ENCODE measurements at regions not wholly inside any gene's neighbourhood (a gene's known extent, or its start where the extent isn't known, plus 50 kb on each side); places are given as distances from the start of the nearest gene placed in this dataset.

DNA sequence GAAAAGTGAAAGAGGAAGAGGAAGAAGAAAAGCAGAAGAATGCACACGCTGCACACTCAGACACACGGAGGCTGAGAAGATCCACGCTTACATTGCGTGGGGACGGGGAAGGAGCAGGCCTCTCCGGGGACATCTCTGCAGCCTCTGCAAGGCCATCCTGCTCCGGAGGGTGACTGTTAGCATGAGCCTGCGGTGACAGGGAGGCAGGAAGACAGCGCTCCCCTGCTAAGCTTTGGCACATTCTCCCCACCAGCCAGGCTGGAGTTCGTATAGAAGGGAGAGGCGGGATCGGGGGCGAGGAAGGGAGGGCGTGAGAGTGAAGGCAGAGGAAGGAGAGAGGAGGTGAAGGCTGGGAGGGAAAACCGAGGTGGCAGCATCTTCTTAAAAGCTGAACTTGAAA, 366.0 kb upstream of the SHH start:
- no peak for DNase-seq (ENCODE audit: low spot score)

DNA sequence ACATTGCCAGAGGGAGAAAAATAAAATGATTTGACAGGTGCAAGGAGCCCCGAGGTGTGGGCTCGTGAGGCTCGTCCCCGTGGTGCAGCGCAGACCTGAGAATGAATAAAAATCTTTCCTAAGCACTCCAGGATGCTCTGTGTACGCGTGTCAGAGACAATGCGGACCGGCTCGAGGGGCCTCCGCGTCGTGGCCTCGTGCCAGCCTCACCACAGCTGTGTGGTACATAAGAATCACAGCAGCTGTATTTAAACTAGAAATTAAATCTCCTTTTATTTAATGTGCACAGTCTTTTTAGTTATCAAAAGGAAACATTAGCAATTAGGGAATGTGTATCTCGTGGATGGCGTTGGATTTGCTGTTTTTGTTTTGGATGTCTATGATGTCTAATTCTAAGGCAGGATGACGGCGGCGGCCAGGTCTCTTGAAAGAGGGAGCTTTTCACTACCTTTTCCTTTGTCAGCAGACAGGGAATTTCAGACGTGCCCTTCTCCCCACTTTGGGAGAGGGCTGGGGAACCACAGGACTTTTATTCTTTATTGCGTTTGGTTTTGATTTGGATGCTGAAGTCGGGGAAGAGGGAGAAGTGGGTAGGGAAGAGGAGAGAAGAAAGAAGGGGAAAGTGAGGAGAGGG, 365.3 kb upstream of the SHH start:
- no peak for DNase-seq (ENCODE audit: low spot score)

DNA sequence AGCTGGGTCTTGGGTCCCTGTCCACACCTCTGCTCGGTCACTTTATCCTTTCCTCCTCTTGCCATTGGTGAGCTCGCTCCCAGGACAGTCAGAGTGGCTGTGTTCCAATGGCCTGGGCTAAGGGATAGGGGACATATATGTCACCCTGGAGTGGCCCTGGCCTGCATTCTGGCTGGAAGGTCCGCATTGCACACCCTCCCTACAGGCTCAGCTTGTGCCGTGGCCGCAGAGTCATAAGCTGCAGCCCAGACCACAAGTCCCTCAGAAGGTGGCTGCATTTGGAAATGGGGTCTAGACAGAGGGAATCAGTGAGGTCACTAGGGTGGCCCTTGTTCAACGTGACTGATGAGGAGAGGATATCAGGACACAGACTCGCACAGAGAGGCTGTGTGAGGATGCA, 363.8 kb upstream of the SHH start:
- DNase-seq (ENCODE audit: low spot score) = no peak

DNA sequence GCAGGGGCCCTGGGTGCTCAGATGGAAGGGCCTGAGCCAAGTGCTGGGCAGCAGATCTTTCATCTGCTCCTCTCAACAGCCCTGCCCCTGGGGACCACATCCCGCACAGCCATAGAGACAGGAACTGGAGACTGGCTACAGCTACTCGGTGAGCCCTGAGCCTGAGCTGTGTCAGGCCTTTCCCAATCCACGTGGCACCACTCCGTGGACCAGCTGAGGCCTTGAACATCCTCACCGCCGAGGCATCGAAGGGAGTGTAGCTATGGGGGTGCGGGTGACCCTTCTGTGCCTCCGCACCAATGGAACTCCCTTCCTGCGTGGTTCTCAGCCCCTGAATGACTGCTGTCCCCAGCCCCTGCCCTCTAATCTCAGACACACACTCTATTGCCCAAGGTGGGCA, 362.7 kb upstream of the SHH start:
- no peak for DNase-seq (ENCODE audit: low spot score)

DNA sequence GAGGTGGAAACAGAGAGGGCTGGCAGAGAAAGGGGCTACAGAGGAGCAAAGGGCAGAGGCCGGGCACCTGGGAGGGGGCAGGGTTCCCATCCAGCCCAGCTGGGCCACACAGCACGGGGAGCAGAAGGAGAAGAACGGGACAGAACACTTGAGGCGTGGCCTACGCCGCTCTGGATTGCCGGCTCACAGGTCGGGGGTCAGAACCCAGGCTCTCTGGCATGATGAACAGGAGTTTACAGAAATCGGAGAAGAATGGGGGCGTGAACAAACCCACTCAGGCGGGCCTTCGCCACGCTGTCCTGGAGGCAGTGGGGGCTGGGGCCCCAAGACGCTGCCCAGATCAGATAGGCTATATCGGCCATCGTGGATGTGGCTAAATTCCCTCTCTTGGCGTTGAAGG, 362.2 kb upstream of the SHH start:
- no peak for DNase-seq (ENCODE audit: low spot score)

DNA sequence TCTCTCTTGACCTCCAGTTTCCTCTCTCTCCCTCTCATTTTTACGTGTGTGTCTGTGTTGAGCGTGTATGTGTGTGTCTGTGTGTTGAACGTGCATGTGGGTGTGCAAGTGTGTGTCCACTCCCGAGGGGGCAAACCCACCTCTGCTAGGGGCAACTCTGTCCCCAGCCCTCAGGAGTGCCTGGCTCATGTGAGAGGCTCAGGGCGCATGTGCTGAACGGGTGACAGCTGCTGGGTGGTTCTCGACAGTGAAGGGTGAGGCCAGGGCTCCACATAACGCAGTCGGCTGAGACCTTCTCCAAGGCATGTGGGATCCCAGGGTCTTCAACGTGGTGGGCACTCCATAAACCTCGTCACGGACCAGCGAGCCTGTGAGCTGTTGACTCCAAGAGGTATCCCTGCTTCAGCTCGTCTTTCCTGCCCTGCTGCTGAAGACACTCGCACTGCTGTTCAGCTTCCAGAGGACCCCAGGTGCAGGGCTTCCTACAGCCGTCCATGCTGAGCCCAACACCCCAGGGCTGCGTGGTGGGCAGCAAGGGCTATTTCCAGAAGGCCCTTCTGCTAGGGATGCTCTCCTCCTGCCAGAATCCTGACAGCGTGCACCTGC, 361.6 kb upstream of the SHH start:
- DNase-seq (ENCODE audit: low spot score) = no peak

DNA sequence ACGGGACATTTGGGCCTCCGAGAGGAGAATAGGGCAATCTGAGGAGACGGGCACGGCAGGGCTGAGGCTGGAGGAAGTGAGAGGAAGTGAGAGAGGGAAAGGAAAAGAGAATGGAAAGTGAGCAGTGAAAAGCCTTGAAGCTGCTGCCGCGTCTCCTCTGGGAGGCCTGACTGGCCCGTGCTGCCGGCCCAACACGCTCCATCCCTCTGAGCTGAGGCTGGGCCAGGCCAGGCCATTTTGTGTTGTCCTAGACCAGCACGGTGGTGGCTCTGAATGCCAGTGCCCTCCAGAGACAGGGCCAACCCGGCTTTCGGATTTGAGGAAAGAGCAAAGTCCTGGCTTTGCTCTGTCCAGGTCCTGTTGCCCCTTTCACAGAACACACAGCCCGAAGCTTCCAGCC, 361.1 kb upstream of the SHH start:
- DNase-seq (ENCODE audit: low spot score) = no peak

DNA sequence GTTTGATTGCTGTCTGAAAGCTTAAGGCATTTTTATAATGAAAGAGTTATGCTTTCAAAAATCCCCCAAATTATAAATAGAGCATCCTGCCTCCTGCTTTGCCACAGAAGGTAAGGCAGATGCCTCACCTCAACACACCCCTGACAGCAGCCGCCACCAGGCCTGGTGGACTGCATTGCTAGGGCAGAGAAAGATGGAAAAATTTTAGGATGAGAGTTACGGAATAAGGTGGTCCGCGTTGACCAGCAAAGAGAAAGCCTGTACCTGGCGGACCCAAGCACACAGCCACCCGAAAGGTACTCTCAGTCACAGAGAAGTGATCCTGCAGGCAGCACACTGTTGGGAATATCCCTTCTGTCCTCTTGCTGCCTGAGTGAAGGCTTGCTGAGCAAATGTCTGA, 360.4 kb upstream of the SHH start:
- DNase-seq (ENCODE audit: low spot score) = no peak

DNA sequence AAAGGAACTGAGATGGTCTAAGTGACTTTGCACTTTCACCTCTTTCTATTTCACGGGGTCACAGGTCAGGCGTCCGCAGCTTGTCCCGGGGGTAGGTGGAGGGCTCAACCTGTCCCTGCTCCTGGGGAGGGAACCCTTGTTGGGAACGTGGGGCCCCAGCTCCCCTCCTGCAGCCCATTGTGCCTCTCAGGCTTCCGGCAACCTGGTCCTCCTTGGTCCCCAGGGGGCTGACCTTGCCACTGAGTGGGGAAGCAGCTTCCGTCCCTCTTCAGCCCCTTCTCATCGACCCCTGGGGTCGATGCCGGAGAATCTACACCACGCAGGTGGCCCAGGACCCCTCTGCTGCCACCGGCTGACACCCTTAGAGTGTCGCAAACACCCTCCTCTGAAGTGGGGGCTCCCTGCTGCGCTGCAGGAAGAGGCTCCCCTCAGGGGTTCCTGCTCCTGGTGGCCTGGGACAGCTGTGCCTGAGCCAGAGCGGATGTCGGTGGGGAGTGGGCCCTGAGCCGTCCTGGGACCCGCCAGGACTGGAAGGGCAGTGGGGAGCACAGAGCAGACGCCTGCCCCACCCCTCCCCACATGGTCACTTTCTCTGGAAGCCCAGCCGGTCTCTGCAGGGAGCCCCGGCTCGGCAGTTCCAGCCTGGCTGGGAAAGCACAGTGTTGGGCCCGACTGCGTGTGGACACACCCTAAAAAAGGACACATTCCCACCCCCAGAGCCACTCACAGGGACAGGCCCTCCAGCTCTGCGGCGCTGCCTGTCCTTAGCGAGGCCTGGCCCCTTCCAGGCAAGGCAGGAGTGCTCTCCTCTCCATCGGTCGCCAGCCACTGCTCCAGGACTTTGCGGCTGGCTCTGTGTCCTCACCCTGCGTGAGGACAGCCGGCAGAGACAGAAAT, 357.5 kb upstream of the SHH start:
- DNase-seq (ENCODE audit: low spot score) = no peak

DNA sequence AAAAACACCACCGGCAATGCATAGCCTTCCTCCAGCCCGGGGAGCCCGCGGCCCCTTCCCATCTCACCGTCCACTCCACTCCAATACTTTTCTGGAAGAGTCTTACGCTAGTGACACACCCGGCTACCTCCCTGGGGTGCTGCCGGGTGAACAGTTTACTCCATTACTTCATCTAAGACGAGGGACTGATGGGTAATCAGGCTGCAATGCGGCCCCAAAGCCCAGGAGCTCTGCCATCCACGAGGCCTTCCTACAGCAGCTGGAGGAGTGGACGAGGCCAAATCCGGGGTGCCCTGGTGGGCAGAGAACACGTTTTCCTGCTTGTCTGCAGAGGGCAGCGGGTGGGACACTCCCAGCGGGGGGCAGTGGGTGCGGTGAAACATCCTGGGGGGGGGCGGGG, 356.2 kb upstream of the SHH start:
- DNase-seq (ENCODE audit: low spot score) = no peak

DNA sequence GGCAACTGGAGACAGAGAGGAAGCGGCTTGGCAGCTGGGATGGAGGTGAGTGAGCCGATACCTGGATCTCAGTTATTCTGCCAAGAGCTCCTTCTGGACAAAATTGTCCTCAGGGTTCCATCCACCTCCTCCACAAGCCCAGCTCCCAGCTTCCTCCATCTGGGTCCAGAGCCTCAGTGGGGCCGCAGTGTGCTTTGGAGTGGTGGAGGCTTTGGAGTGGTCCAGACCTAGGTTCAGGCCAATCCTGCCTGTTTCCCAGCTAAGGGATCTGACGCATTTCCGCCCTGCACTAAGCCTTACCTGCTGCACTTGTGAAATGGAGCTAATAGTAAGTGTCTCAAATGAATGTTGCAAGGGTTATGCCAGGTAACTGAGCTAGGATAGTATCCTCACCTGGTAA, 355.7 kb upstream of the SHH start:
- DNase-seq (ENCODE audit: low spot score) = no peak

DNA sequence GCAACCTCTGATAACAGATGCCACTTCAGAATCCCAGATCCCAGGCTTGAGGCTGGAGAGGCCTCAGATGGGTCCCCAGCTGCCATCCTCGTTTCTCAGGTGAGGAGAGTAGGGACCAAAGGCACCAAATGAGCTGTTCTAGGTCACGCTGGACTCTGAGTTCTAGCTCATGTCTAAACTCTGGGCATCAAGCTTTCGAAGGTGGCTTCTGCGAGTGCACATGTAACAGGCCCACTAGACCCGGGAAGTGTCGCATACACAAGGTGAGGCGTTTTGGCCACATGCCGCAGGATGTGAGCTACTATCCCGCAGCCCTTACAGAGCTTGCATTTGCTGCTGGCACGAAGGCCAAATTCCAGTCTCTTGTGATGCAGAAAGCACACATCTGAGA, 355.1 kb upstream of the SHH start:
- no peak for DNase-seq (ENCODE audit: low spot score)

DNA sequence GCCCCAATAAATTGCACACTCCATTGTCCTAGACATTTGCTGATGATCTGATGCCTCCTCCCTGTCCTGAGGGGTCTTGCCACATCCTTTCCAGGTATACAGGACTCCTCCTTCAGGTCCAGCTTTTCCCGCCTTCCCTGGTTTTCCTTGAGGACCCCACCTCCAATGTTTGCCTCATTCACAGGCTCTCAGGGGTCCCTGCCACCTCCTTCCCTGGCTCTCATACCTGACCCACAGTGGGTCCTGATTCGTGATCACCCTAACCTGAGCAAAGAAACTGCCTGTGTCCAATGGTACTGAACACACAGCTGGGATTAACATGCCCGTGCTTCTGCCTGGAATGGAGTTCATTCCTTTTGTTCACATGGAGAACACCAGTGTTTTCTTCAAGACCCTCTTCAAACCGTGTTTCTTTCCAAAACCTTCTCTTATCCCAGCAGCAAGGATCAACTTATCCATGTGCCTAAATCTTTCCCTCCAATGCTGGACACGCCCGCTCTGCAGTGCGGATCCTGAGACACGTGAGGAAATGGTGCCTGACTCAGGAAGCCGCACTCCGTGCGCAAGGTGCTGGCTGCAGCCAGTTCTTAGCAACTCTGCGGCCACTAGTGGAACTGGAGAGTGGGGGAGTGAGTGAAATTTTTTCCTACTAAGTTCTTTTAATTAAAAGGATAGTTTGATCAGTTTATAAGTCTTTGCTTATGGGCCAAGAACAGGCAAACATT, 354.6 kb upstream of the SHH start:
- no peak for DNase-seq (ENCODE audit: low spot score)

DNA sequence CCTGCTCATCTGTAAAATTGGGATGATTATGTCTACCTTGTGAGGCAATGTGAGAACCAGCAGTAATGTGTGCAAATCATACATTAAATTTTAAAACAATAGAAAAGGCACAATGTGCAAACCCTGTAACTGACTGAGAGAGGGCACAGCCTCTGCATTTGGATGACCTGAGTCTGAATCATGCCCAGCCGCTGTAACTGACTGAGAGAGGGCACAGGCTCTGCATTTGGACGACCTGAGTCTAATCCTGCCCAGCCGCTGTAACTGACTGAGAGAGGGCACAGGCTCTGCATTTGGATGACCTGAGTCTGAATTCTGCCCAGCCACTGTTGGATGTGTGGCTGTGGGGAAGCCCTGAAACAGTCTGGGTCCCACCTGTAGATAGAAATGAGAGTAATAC, 351.5 kb upstream of the SHH start:
- no peak for DNase-seq (ENCODE audit: low spot score)

DNA sequence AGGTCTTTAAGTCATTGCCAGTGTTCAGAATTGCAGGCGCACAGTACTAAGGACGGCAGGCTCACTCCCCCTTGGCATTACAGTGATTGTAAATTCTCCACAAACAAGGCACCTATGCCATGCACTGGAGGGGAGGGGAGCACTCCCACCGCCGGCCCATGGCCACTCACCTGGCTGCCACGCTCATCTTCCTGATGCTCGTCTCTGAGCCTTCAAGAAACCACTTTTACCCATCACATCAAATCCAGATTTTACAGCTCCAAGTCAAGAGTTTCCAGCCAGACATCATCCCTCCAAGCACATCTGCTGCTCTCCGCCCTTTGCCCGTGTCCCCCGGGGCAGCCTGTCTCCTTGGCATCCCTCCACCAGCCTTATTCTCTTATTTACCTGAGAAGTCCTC, 350.2 kb upstream of the SHH start:
- no peak for DNase-seq (ENCODE audit: low spot score)

DNA sequence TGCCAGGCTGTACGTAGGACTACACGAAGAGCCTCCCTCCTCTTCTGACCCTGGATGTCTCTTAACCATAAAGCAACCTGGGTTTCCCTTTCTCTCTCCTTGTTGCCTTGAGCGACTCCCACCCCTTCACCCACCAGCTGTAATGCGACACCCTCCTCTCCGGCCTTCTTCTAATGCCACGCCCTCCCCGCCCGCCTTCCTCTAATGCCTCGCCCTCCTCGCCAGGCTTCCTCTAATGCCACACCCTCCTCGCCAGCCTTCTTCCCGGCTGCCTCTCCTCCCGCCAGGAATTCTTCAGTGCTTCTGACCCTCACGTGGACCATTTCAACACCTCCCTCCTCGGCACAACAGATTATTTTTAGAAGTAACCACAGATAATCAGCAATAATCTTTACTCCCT, 348.5 kb upstream of the SHH start:
- DNase-seq (ENCODE audit: low spot score) = no peak

DNA sequence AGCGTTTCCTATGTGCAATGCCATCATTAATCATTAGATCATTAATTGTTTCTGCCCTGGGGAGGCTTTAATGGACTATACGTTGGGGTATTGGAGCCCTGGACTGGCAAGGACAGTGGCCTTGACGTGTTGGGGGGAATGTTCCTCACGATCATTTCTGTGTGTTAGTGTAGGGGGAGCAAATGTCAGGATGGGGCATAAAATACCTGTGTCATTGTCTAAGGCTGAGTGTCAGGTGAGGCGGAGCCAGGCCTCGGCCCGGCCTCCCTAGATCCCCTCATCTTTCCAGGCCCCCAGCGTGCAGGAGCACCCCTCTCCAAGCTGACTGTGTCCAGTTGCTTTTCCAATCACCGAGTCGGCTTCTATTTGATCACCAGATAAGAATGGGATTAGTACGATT, 346.4 kb upstream of the SHH start:
- DNase-seq (ENCODE audit: low spot score) = no peak

DNA sequence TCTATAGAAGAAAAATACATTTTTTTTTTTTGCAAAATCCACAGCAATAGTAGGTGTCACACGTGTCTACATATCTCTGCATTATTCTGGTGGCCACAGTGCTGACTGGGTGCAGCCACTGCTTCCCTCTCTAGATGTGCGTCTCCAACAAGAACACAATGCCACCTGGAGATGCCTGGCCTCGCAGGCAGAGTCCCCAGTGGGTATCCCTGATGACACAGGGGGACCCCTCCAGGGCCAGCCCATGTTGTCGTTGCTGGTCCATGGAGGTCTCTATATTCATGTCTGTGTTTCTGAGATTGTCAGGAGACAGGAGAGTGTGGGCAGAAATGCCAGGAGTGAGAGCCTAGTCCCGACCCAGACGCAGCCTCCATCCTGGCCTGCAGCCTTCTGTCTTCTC, 345.9 kb upstream of the SHH start:
- no peak for DNase-seq (ENCODE audit: low spot score)

DNA sequence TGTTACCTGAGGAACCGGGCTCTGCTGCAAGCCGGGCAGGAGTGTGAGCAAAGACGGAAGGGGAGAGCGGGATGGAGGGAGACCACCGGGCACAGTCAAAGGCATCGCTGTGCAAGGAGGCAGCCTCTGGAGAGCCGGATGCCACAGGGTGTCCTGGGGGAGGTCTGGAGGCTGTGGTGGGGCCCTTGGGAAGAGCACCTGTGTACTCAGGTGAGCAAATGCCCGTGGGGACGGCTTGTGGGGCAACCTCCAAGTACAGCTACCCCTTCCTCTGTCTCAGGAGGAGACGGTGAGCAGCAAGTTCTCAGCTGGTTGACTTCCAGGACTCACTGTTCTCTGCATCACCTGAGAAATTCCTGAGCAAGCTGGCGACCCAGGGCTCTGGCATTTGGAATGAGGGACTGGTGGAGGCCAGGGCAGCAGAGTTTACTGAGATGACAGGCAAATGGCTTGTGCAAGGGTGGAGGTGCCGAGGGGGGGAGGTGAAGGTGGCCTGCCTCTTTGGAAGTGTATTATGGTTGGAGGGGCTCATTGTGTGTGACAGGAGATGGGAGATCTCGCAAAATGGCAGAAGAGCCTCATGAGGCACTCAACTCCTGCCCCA, 345.2 kb upstream of the SHH start:
- DNase-seq (ENCODE audit: low spot score) = no peak

DNA sequence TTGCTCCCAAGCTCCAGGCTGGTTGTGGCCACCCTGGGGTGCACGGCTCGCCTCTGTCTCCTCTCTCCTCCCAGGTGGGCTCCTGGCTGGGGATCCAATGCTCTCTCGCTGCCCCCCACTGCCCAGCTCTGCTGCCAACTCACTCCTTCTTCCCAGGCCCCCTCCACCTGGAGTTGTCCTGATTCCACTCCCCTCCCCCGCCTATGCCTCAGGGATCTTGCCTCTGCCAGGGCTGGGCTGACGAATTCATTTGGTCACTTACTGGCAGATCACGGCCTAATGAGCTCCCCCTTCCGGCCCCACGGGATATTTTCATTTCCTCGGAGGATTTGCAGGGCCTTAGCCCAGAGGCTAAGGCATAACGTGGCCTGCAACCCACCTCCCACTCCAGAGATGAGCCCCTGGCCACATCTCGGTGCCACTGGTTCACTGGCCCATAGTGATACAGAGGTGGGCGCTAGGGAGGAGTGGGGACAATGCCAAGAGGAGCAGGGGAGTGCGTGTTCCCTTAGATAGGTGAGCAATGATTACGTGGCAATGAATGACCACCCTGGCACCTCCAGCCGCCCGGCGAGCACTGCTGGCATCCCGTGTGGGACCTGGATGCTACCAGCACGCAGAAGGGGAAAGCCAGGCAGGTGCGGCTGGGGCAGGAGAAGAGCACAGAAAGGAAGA, 344.6 kb upstream of the SHH start:
- no peak for DNase-seq (ENCODE audit: low spot score)

DNA sequence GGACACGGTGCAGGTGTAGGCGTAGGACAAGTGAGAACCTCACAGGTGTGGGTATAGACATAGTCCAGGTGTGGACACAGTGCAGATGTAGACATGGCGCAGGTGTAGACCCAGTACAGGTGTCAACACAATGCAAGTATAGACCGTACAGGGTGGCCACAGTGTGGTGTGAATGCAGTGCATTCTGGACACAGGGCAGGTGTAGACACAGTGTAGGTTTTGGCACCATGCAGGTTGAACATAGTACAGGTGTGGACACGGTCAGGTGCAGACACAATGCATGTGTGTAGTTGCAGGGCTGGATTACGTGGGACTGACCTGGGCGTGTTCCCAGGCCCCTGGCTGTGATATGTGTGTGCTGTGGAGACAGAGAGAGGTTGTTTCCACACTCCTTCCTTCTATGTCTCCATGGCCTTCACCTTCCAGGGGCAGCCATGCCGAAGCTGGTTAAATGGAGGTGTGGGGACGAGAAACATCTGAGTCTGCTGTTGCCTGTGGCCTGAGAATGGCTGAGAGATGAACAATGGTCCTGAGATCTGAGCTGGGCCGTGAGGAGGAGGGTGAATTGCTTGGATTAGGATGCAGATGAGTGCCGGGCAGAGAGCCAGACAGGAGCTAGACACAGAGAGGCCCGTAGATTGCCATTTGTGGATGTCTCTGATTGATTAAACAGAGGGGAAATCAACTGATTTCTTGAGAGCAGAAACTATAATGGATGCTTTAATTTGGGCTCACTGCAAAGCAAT, 343.9 kb upstream of the SHH start:
- DNase-seq (ENCODE audit: low spot score) = no peak

Measured in CD4-positive, alpha-beta T cell treated with Interleukin-15 for 4 hours (primary cell).